ENCODE measurements at regions not wholly inside any gene's neighbourhood (a gene's known extent, or its start where the extent isn't known, plus 50 kb on each side); places are given as distances from the start of the nearest gene placed in this dataset.

DNA sequence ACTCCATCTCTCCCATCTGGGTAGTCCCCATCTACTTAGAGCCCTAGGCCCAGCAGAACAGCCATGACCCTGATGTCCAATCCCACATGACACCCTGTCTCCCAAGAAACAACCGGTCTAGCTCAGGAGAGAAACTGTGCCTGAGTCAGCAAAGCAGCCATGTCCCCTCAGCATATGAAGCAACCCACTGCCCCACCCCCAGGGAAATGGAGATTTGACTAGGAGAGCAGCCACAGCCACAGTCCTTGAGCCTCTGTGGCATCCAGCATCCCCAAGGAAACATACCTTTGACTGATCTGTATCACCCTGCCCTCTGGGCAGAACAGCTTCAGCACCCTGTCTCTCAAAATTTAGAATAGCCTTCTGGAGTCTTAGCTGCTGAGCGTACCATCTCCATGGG lies 641.9 kb upstream of the FBXO33 start:
- H3K4me2 ChIP-seq (ENCODE audit: low read depth, low read length, poor library complexity, severe bottlenecking): no peak overlapping the region
- TF ChIP-seq, protein P1, sequence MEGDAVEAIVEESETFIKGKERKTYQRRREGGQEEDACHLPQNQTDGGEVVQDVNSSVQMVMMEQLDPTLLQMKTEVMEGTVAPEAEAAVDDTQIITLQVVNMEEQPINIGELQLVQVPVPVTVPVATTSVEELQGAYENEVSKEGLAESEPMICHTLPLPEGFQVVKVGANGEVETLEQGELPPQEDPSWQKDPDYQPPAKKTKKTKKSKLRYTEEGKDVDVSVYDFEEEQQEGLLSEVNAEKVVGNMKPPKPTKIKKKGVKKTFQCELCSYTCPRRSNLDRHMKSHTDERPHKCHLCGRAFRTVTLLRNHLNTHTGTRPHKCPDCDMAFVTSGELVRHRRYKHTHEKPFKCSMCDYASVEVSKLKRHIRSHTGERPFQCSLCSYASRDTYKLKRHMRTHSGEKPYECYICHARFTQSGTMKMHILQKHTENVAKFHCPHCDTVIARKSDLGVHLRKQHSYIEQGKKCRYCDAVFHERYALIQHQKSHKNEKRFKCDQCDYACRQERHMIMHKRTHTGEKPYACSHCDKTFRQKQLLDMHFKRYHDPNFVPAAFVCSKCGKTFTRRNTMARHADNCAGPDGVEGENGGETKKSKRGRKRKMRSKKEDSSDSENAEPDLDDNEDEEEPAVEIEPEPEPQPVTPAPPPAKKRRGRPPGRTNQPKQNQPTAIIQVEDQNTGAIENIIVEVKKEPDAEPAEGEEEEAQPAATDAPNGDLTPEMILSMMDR (IDR thresholded peaks at IDR 0.05; ENCODE audit: insufficient read depth, low read length, poor library complexity, severe bottlenecking): no peak
- no peak for TF ChIP-seq EZH2phosphoT487 (conservative IDR thresholded peaks at IDR 0.05; ENCODE audit: low read length)
- H3K4me3 ChIP-seq (ENCODE audit: insufficient read depth, low read length, poor library complexity, severe bottlenecking): no peak overlapping the region

DNA sequence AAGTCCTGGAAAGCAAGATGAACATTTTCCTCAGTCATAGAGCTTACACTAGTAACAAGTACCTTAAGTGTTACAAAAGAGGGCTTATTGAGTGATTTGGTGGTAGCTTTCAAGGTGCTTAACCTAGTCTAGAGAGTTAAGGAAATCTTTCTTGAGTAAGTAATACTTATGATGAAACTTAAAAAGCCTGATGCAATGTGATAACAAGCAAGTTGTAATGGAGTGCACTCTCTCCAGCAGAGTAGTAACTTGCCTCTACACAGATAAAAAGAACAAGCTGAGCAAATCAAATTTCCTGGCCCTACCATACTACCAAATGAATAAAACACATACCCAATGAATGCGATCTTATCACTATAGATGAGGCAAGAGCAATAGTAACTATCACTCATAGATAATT lies 639.9 kb upstream of the FBXO33 start:
- Histone ChIP-seq H3K79me2 (ENCODE audit: insufficient read depth, low read length) (no peaks in the 10 kb centered on the region), H3K9me3 (ENCODE audit: insufficient read depth, low read length) (no peaks in the 10 kb centered on the region), H3K4me3 (ENCODE audit: insufficient read depth, low read length, poor library complexity, severe bottlenecking) (no peak overlapping the region), H3K27ac (ENCODE audit: low read depth, low read length) (no peak overlapping the region), H3F3A (ENCODE audit: insufficient read depth) (0 out of 2 replicates have a peak, but pooled peaks cover 5% of the 10 kb centered on the region), H3K9me2 (replicated peaks; ENCODE audit: insufficient read depth, low read length) (no peaks in the 10 kb centered on the region), H3K27me3 (ENCODE audit: low read length) (no peaks in the 10 kb centered on the region), H3K36me3 (ENCODE audit: low read length) (no peaks in the 10 kb centered on the region), H3K9ac (ENCODE audit: low read length) (no peak overlapping the region), H4K20me1 (ENCODE audit: low read depth, low read length) (no peaks in the 10 kb centered on the region), H3K4me2 (ENCODE audit: low read depth, low read length, poor library complexity, severe bottlenecking) (no peak overlapping the region), H2AFZ (ENCODE audit: low read depth, low read length, severe bottlenecking) (no peak overlapping the region)
- TF ChIP-seq, protein P1 (IDR thresholded peaks at IDR 0.05; ENCODE audit: insufficient read depth, low read length, poor library complexity, severe bottlenecking): no peak
- TF ChIP-seq EZH2phosphoT487 (conservative IDR thresholded peaks at IDR 0.05; ENCODE audit: low read length): no peak

More for the DNA sequence above, 641.9 kb upstream of the FBXO33 start:
- Histone ChIP-seq H4K20me1 (ENCODE audit: low read depth, low read length) (no peaks in the 10 kb centered on the region), H2AFZ (ENCODE audit: low read depth, low read length, severe bottlenecking) (peak overlapping the region; percentile 10), H3K79me2 (ENCODE audit: insufficient read depth, low read length) (no peaks in the 10 kb centered on the region), H3K27ac (ENCODE audit: low read depth, low read length) (no peak overlapping the region), H3K36me3 (ENCODE audit: low read length) (no peaks in the 10 kb centered on the region), H3F3A (ENCODE audit: insufficient read depth) (peaks cover 5% of the 10 kb centered on the region; the same call in 1 of the 2 replicates), H3K9me2 (replicated peaks; ENCODE audit: insufficient read depth, low read length) (no peaks in the 10 kb centered on the region), H3K9me3 (ENCODE audit: insufficient read depth, low read length) (no peaks in the 10 kb centered on the region), H3K27me3 (ENCODE audit: low read length) (no peaks in the 10 kb centered on the region), H3K9ac (ENCODE audit: low read length) (no peak overlapping the region)

DNA sequence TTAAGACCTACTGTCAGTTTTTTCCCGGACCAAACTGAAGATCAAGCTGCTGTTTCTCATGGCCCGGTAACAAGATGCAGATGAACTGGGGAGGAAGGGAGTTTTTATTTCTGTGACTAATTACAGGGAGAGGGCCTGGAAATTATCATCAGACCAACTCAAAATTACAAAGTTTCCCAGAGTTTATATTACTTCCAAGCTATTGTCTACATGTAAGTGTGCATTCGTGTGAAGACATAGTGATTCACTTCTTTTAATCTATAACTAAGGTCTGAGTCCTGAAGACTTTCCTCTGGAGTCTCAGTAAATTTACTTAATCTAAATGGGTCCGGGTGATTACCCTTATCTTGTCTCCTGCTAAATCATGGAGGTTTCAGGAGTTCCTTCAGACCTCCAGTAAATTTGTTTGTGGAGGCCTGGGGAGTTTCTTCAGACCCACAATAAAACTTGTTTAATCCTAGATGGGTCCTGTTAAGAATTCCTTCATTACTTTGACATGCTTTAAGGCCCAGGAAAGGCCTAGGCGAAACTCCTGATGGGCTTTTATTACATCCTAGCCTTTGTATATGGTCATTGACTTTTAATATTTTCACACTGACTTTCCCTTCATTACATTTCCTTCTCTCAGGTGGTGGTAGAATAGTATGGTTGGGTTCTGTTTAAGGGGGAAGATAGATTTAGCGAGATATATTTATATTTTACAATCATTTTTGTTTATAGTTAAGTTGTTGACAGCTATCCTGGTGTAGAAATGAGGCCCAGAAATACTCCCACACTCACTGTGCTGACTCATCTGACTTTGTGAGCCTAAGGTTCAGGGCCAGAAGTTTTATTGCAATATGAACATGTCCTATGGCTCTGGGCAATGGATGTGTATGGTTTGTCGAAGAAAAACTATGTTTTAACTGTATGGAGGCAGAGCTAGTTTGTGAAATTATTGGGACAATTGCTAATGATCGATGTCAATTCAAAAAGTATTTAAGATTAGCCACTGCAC lies 627.0 kb upstream of the FBXO33 start:
- Histone ChIP-seq H3K9me3 (ENCODE audit: insufficient read depth, low read length) (no peaks in the 10 kb centered on the region), H2AFZ (ENCODE audit: low read depth, low read length, severe bottlenecking) (no peak overlapping the region), H4K20me1 (ENCODE audit: low read depth, low read length) (no peaks in the 10 kb centered on the region), H3K27me3 (ENCODE audit: low read length) (no peaks in the 10 kb centered on the region), H3F3A (ENCODE audit: insufficient read depth) (no peaks in the 10 kb centered on the region), H3K36me3 (ENCODE audit: low read length) (no peaks in the 10 kb centered on the region), H3K27ac (ENCODE audit: low read depth, low read length) (no peak overlapping the region), H3K4me2 (ENCODE audit: low read depth, low read length, poor library complexity, severe bottlenecking) (no peak overlapping the region), H3K9ac (ENCODE audit: low read length) (no peak overlapping the region), H3K9me2 (replicated peaks; ENCODE audit: insufficient read depth, low read length) (no peaks in the 10 kb centered on the region; the same call in 1 of the 2 replicates), H3K79me2 (ENCODE audit: insufficient read depth, low read length) (no peaks in the 10 kb centered on the region), H3K4me3 (ENCODE audit: insufficient read depth, low read length, poor library complexity, severe bottlenecking) (no peak overlapping the region)
- TF ChIP-seq, protein P1 (IDR thresholded peaks at IDR 0.05; ENCODE audit: insufficient read depth, low read length, poor library complexity, severe bottlenecking): no peak
- no peak for TF ChIP-seq EZH2phosphoT487 (conservative IDR thresholded peaks at IDR 0.05; ENCODE audit: low read length)
